Fibroblast of skin of right biceps (primary cell): ENCODE measurements at regions not wholly inside any gene's neighbourhood (a gene's known extent, or its start where the extent isn't known, plus 50 kb on each side); places are given as distances from the start of the nearest gene placed in this dataset.

Experiments
- DNase-seq: peaks from one replicate; pipeline ENCODE4 v3.0.0-alpha.2; 2013

- no peak for DNase-seq
Observed at GRCh38 chr10:88083597-88083989, 220.2 kb downstream of the PTEN start.

- DNase-seq, result no peak
Observed at GRCh38 chr10:88086187-88086960, 222.9 kb downstream of the PTEN start.

GRCh38 chr10:88088441-88089340 is 225.3 kb downstream of the PTEN start:
- DNase-seq, result no peak

- no peak for DNase-seq
Observed at GRCh38 chr10:88089498-88089897, 226.1 kb downstream of the PTEN start.

- DNase-seq, result no peak
Observed at GRCh38 chr10:88090568-88091214, 227.3 kb downstream of the PTEN start.

GRCh38 chr10:88091490-88092061 is 228.2 kb downstream of the PTEN start:
- DNase-seq, result no peak

- no peak for DNase-seq
Observed at GRCh38 chr10:88092265-88092664, 228.8 kb downstream of the PTEN start.

- DNase-seq, result no peak
Observed at GRCh38 chr10:88092973-88093372, 229.5 kb downstream of the PTEN start.

- no peak for DNase-seq
Observed at GRCh38 chr10:88094795-88095194, 231.4 kb downstream of the PTEN start.

- DNase-seq, result peak; percentile 70
Observed at GRCh38 chr10:88095223-88095721, 231.8 kb downstream of the PTEN start.

GRCh38 chr10:88095778-88096431 is 232.5 kb downstream of the PTEN start:
- no peak for DNase-seq

GRCh38 chr10:88097092-88097516 is 233.7 kb downstream of the PTEN start:
- DNase-seq, result no peak

GRCh38 chr10:88097536-88097935 is 234.1 kb downstream of the PTEN start:
- no peak for DNase-seq

GRCh38 chr10:88100281-88100680 is 236.9 kb downstream of the PTEN start:
- peak; percentile 73 for DNase-seq

- no peak for DNase-seq
Observed at GRCh38 chr10:88101666-88102065, 238.2 kb downstream of the PTEN start.

- no peak for DNase-seq
Observed at GRCh38 chr10:88103576-88103975, 240.2 kb downstream of the PTEN start.

GRCh38 chr10:88104223-88104622 is 240.8 kb downstream of the PTEN start:
- DNase-seq, result no peak

- no peak for DNase-seq
Observed at GRCh38 chr10:88106366-88106765, 242.9 kb downstream of the PTEN start.

GRCh38 chr10:88107296-88108097 is 244.1 kb downstream of the PTEN start:
- no peak for DNase-seq

- no peak for DNase-seq
Observed at GRCh38 chr10:88108115-88108610, 244.7 kb downstream of the PTEN start.

GRCh38 chr10:88110355-88110754 is 246.9 kb downstream of the PTEN start:
- DNase-seq, result peak; percentile 82
